Suppressor macrophage treated with lipopolysaccharide for 1 hour (primary cell): ENCODE measurements at regions not wholly inside any gene's neighbourhood (a gene's known extent, or its start where the extent isn't known, plus 50 kb on each side); places are given as distances from the start of the nearest gene placed in this dataset.
"Not testable (repeated sequence)": the region's sequence is repeated elsewhere in the genome, so short reads cannot be mapped to it uniquely, and the experiment has no call there.

Source experiments
- DNase-seq, 3 donors: peaks; one replicate each; pipeline ENCODE4 v3.0.0-alpha.2; 2020 to 2022

- DNase-seq, result no peak
Measured at GRCh38 chr16:75928295-75928694, 202.0 kb upstream of the CPHXL start.

- no peak for DNase-seq
Measured at GRCh38 chr16:75929046-75929445, 202.8 kb upstream of the CPHXL start.

GRCh38 chr16:75931043-75931442, 204.8 kb upstream of the CPHXL start:
- no peak for DNase-seq

- no peak for DNase-seq
Measured at GRCh38 chr16:75931970-75932369, 205.7 kb upstream of the CPHXL start.

- no peak for DNase-seq
Measured at GRCh38 chr16:75938818-75939217, 212.5 kb upstream of the CPHXL start.

GRCh38 chr16:75942351-75942750, 216.1 kb upstream of the CPHXL start:
- no peak for DNase-seq

GRCh38 chr16:75942936-75943335, 216.6 kb upstream of the CPHXL start:
- no peak for DNase-seq

GRCh38 chr16:75943705-75944514, 217.6 kb upstream of the CPHXL start:
- DNase-seq, result no peak

- no peak for DNase-seq
Measured at GRCh38 chr16:75945916-75946457, 219.7 kb upstream of the CPHXL start.

GRCh38 chr16:75947626-75948239, 221.4 kb upstream of the CPHXL start:
- DNase-seq, result no peak

GRCh38 chr16:75948441-75948840, 222.2 kb upstream of the CPHXL start:
- DNase-seq, result no peak

GRCh38 chr16:75948886-75949285, 222.6 kb upstream of the CPHXL start:
- no peak for DNase-seq

- DNase-seq, result no peak
Measured at GRCh38 chr16:75952124-75952523, 225.8 kb upstream of the CPHXL start.

- DNase-seq, result no peak
Measured at GRCh38 chr16:75957870-75958269, 231.6 kb upstream of the CPHXL start.

- no peak for DNase-seq
Measured at GRCh38 chr16:75965504-75966374, 239.4 kb upstream of the CPHXL start.

GRCh38 chr16:75969120-75969519, 242.8 kb upstream of the CPHXL start:
- not testable (repeated sequence) for DNase-seq

GRCh38 chr16:75971334-75971733, 245.0 kb upstream of the CPHXL start:
- DNase-seq, result no peak

GRCh38 chr16:75983296-75983695, 257.0 kb upstream of the CPHXL start:
- no peak for DNase-seq

GRCh38 chr16:75983741-75984381, 257.6 kb upstream of the CPHXL start:
- DNase-seq, result no peak

- no peak for DNase-seq
Measured at GRCh38 chr16:75987323-75987722, 261.0 kb upstream of the CPHXL start.

GRCh38 chr16:75996491-75996890, 270.2 kb upstream of the CPHXL start:
- DNase-seq, result no peak

GRCh38 chr16:75997606-75998005, 271.3 kb upstream of the CPHXL start:
- no peak for DNase-seq

- no peak for DNase-seq
Measured at GRCh38 chr16:76007645-76008044, 269.6 kb upstream of the CNTNAP4 start.
